WTC11 (cell line): ENCODE measurements at regions not wholly inside any gene's neighbourhood (a gene's known extent, or its start where the extent isn't known, plus 50 kb on each side); places are given as distances from the start of the nearest gene placed in this dataset.

Source experiments
- ATAC-seq: fragments of 200-7000 bp; cut with Tn5 transposase; 2 replicates; pipeline ENCODE4 v1.10.0; 2021; ENCODE audit warnings: mild to moderate bottlenecking, moderate library complexity
- CTCF ChIA-PET: fragments of 300-600 bp; sonication (Branson Sonifier 250); formaldehyde crosslinking; loops from one replicate; lab custom pipeline; 2021; ENCODE audit warnings: antibody characterized with exemption; lab: Charles Lee
- POLR2A ChIA-PET: fragments of 350-600 bp; sonication (Branson Sonifier 250); formaldehyde crosslinking; loops from one replicate; lab custom pipeline; 2021; ENCODE audit warnings: antibody characterized with exemption; lab: Charles Lee
- DNase-seq: peaks from one replicate; pipeline ENCODE4 v3.0.0; 2021; ENCODE audit warnings: low spot score
- H3K27ac Mint-ChIP-seq: 2 replicates; pipeline ENCODE4 v1.8.0; 2021; ENCODE audit warnings: mixed read lengths
- H3K27me3 Mint-ChIP-seq: 2 replicates; pipeline ENCODE4 v1.8.0; 2021; ENCODE audit warnings: low read depth, mild to moderate bottlenecking, moderate library complexity, mixed read lengths
- H3K36me3 Mint-ChIP-seq: 2 replicates; pipeline ENCODE4 v1.8.0; 2021; ENCODE audit warnings: mixed read lengths
- H3K4me1 Mint-ChIP-seq: 2 replicates; pipeline ENCODE4 v1.8.0; 2022; ENCODE audit warnings: mixed read lengths
- H3K4me3 Mint-ChIP-seq: 2 replicates; pipeline ENCODE4 v1.8.0; 2021; ENCODE audit warnings: mild to moderate bottlenecking, moderate library complexity, mixed read lengths
- H3K9me3 Mint-ChIP-seq: 2 replicates; pipeline ENCODE4 v1.8.0; 2021; ENCODE audit warnings: mixed read lengths
- AFF4 ChIP-seq: sonication (generic); formaldehyde crosslinking; IDR thresholded peaks from 2 replicates; pipeline ENCODE4 v1.8.1; 2023; ENCODE audit warnings: mild to moderate bottlenecking, missing genetic modification reagents, borderline replicate concordance
- ARID4B ChIP-seq: sonication (generic); formaldehyde crosslinking; IDR thresholded peaks from 2 replicates; pipeline ENCODE4 v1.8.0; 2023; ENCODE audit warnings: missing genetic modification reagents, mild to moderate bottlenecking, borderline replicate concordance
- CREM ChIP-seq: sonication (generic); formaldehyde crosslinking; IDR thresholded peaks from 2 replicates; pipeline ENCODE4 v1.8.1; 2022; ENCODE audit warnings: mild to moderate bottlenecking, missing genetic modification reagents, moderate library complexity
- E2F4 ChIP-seq: sonication (generic); formaldehyde crosslinking; IDR thresholded peaks from 2 replicates; pipeline ENCODE4 v1.8.1; 2022; ENCODE audit warnings: low read depth, mild to moderate bottlenecking, moderate library complexity, missing genetic modification reagents, borderline replicate concordance
- FOXK1 ChIP-seq: sonication (generic); formaldehyde crosslinking; IDR thresholded peaks from 2 replicates; pipeline ENCODE4 v1.8.0; 2022; ENCODE audit warnings: mild to moderate bottlenecking, moderate library complexity, missing genetic modification reagents
- NR1H2 ChIP-seq: sonication (generic); formaldehyde crosslinking; IDR thresholded peaks from 2 replicates; pipeline ENCODE4 v1.9.0; 2021; ENCODE audit warnings: mild to moderate bottlenecking, moderate library complexity, missing genetic modification reagents
- SOX15 ChIP-seq: fragments of 250-450 bp; sonication (Bioruptor Pico); IDR thresholded peaks from 2 replicates; pipeline ENCODE4 v1.9.0; 2021; ENCODE audit warnings: mild to moderate bottlenecking
- ZBTB43 ChIP-seq: sonication (generic); formaldehyde crosslinking; IDR thresholded peaks from 2 replicates; pipeline ENCODE4 v1.8.1; 2023; ENCODE audit warnings: mild to moderate bottlenecking, missing genetic modification reagents
- ZNF281 ChIP-seq: sonication (generic); formaldehyde crosslinking; IDR thresholded peaks from 2 replicates; pipeline ENCODE4 v1.8.0; 2023; ENCODE audit warnings: mild to moderate bottlenecking, missing genetic modification reagents
- ZNF512 ChIP-seq: sonication (generic); formaldehyde crosslinking; IDR thresholded peaks from 2 replicates; pipeline ENCODE4 v1.8.1; 2022; ENCODE audit warnings: missing genetic modification reagents, borderline replicate concordance

- TF ChIP-seq AFF4 (CRISPR knock-in tag) (no peak), E2F4 (CRISPR knock-in tag) (no peak), NR1H2 (no peak)
- TF ChIP-seq, all 79 proteins: peak for 0
Measured at GRCh38 chr4:156560701-156561100, 410.9 kb downstream of the PDGFC start (continued).

GRCh38 chr4:156559346-156559745 is 412.3 kb downstream of the PDGFC start:
- H3K4me1 Mint-ChIP-seq = 0 out of 2 replicates have a peak, but pooled peaks cover 2% of the 10 kb centered on the region
- no peak overlapping the region for H3K4me3 Mint-ChIP-seq
- ATAC-seq = no peak
- no peak for TF ChIP-seq FOXK1
- no peak for TF ChIP-seq ZNF281
- no peak for TF ChIP-seq CREM (CRISPR knock-in tag)
- TF ChIP-seq ARID4B (CRISPR knock-in tag) = no peak
- TF ChIP-seq ZBTB43 (CRISPR knock-in tag) = no peak
- TF ChIP-seq ZNF512 = no peak
- TF ChIP-seq SOX15 = no peak
- no peaks in the 10 kb centered on the region for H3K27me3 Mint-ChIP-seq
- no peak for DNase-seq
- H3K9me3 Mint-ChIP-seq = peaks cover 5% of the 10 kb centered on the region; the same call in 1 of the 2 replicates
- H3K36me3 Mint-ChIP-seq = no peaks in the 10 kb centered on the region
- H3K27ac Mint-ChIP-seq = no peak overlapping the region
- ChIA-PET POLR2A (no interaction called here), CTCF (no interaction called here)
